Neutrophil (primary cell): ENCODE measurements at regions not wholly inside any gene's neighbourhood (a gene's known extent, or its start where the extent isn't known, plus 50 kb on each side); places are given as distances from the start of the nearest gene placed in this dataset.

Source experiments
- H3K27ac ChIP-seq: fragments of 200-600 bp; sonication (generic); 2 replicates; pipeline ENCODE4 v1.5.1; 2016; ENCODE audit warnings: mild to moderate bottlenecking, moderate library complexity
- H3K27me3 ChIP-seq: fragments of 200-600 bp; sonication (generic); 2 replicates; pipeline ENCODE4 v1.6.0; 2016; ENCODE audit warnings: mild to moderate bottlenecking
- H3K36me3 ChIP-seq: fragments of 200-600 bp; sonication (generic); 2 replicates; pipeline ENCODE4 v1.5.1; 2017
- H3K4me1 ChIP-seq, 2 experiments: fragments of 200-600 bp in 1 of 2; sonication (generic) in 1 of 2; 1 replicate in 1 of 2; 2 replicates in 1 of 2; pipeline versions ENCODE4 v1.5.1 to v1.6.1; 2013 to 2016; ENCODE audit warnings: low read depth in 1 of 2, low read length in 1 of 2, mild to moderate bottlenecking in 1 of 2, moderate library complexity in 1 of 2; ENCODE audit not compliant: control insufficient read depth in 1 of 2, insufficient read depth in 1 of 2
- H3K4me3 ChIP-seq, 2 experiments: fragments of 200-600 bp in 1 of 2; sonication (generic) in 1 of 2; 1 replicate in 1 of 2; 2 replicates in 1 of 2; pipeline ENCODE4 v1.5.1; 2013 to 2016; ENCODE audit warnings: low read depth in 1 of 2, low read length in 1 of 2, mild to moderate bottlenecking in 1 of 2, moderate library complexity in 1 of 2
- H3K9me3 ChIP-seq: fragments of 200-600 bp; sonication (generic); 2 replicates; pipeline ENCODE4 v1.5.1; 2016
- TF ChIP-seq, protein P1 (sequence below): fragments of 200-600 bp; sonication (generic); IDR thresholded peaks from 2 replicates; pipeline ENCODE4 v1.5.1; 2016; ENCODE audit warnings: antibody characterized with exemption

DNA sequence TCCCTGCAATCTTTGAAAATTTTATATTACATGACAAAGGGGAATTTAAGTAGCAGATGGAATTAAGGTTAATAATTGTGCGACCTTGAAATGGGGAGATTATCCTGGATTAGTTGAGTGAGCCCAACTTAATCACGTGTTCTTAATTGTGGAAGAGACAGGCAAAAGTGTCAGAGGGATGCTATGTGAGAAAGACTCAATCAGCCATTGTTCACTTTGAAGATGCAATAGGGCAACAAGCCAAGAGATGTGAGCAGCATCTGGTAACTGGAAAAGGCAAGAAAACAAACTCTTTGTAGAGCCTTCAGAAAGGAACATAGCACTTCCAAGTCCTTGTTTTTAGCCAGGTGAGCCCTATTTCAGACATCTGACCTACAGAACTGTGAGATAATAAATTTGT is 247.7 kb downstream of the SLITRK1 start:
- no peaks in the 10 kb centered on the region for H3K27me3 ChIP-seq
- H3K27ac ChIP-seq: no peak overlapping the region
- H3K4me1 ChIP-seq: no peaks in the 10 kb centered on the region
- no peaks in the 10 kb centered on the region for H3K9me3 ChIP-seq
- no peak overlapping the region for H3K4me3 ChIP-seq
- TF ChIP-seq, protein P1, sequence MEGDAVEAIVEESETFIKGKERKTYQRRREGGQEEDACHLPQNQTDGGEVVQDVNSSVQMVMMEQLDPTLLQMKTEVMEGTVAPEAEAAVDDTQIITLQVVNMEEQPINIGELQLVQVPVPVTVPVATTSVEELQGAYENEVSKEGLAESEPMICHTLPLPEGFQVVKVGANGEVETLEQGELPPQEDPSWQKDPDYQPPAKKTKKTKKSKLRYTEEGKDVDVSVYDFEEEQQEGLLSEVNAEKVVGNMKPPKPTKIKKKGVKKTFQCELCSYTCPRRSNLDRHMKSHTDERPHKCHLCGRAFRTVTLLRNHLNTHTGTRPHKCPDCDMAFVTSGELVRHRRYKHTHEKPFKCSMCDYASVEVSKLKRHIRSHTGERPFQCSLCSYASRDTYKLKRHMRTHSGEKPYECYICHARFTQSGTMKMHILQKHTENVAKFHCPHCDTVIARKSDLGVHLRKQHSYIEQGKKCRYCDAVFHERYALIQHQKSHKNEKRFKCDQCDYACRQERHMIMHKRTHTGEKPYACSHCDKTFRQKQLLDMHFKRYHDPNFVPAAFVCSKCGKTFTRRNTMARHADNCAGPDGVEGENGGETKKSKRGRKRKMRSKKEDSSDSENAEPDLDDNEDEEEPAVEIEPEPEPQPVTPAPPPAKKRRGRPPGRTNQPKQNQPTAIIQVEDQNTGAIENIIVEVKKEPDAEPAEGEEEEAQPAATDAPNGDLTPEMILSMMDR: no peak
- no peaks in the 10 kb centered on the region for H3K36me3 ChIP-seq

GRCh38 chr13:83633746-83634145 is 248.5 kb downstream of the SLITRK1 start:
- Histone ChIP-seq H3K4me3 (no peak overlapping the region), H3K4me1 (no peaks in the 10 kb centered on the region), H3K27ac (no peak overlapping the region), H3K36me3 (no peaks in the 10 kb centered on the region), H3K27me3 (no peaks in the 10 kb centered on the region), H3K9me3 (no peaks in the 10 kb centered on the region)
- TF ChIP-seq, protein P1: no peak

GRCh38 chr13:83622422-83622784 is 259.9 kb downstream of the SLITRK1 start:
- H3K9me3 ChIP-seq: no peaks in the 10 kb centered on the region
- H3K4me1 ChIP-seq: no peaks in the 10 kb centered on the region
- H3K27me3 ChIP-seq: no peaks in the 10 kb centered on the region
- H3K4me3 ChIP-seq: no peak overlapping the region
- TF ChIP-seq, protein P1: no peak
- no peaks in the 10 kb centered on the region for H3K36me3 ChIP-seq
- H3K27ac ChIP-seq: no peak overlapping the region

DNA sequence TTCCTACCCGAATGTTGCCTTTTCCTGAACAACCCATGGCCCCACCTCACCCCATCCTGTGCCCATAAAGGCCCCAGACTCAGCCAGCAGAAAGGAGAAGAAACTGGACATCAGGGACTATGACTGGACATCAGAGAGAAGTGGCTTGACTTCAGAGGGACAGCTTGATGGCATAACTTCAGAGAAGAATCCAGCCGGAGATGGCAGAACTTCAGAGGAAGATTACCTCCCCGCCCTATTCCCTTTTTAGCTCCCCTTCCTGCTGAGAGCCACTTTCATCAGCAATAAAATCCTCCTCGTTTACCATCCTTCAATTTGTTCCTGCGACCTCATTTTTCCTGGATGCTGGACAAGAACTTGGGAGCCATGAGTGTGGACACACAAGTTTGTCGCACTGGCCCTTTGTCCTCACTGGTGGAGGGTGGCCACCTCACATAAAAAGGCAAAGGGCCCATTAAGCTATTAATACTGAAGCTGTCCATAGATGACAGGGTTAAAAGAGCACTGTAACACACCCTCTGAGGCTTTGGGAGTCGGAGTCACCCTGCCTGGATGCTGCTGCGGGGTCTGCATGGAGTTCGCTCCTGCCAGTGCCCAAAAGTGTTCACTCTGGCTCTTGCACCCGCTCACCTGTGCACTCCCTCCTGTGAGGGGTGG is 260.4 kb downstream of the SLITRK1 start:
- TF ChIP-seq, protein P1: no peak
- Histone ChIP-seq H3K27ac (no peak overlapping the region), H3K9me3 (no peaks in the 10 kb centered on the region), H3K27me3 (no peaks in the 10 kb centered on the region), H3K36me3 (no peaks in the 10 kb centered on the region), H3K4me1 (no peaks in the 10 kb centered on the region), H3K4me3 (no peak overlapping the region)

DNA sequence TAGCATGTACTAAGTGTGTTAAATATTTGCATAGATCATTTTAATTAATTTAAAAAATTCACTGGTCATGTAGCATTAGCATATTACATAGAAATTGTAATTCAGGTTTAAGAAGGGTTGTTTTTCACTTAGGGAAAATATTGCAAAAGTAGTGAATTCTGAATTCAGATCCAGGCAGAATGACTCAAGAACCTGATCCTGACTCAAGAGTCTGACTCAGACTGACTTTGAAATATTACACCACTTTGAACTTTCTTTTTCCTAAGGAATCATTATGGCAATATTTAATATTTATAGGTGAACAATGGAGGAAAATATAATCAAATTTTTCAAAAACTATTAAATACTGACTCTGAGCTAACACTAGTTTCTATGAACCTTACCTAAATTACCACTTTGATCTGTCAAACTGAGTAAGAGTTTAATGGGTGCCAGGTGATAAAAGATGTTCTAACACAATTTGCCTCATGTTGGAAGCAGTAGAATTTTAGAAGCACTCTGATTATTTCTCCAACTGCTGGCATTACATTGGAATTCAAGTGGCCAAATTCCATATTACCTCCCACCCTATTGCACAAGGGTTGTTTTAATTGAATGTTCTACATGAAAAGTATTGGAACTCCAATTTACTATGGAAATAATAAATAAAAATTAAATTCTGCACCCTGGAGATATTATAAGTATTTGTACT is 261.6 kb downstream of the SLITRK1 start:
- Histone ChIP-seq H3K4me3 (no peak overlapping the region), H3K27ac (no peak overlapping the region), H3K27me3 (no peaks in the 10 kb centered on the region), H3K4me1 (no peaks in the 10 kb centered on the region), H3K36me3 (no peaks in the 10 kb centered on the region), H3K9me3 (no peaks in the 10 kb centered on the region)
- TF ChIP-seq, protein P1: no peak
